AG20443 (cell line): ENCODE measurements at regions not wholly inside any gene's neighbourhood (a gene's known extent, or its start where the extent isn't known, plus 50 kb on each side); places are given as distances from the start of the nearest gene placed in this dataset.

Experiments used
- DNase-seq: peaks from one replicate; pipeline ENCODE4 v3.0.0; 2012; ENCODE audit warnings: low spot score, mixed read lengths

DNA sequence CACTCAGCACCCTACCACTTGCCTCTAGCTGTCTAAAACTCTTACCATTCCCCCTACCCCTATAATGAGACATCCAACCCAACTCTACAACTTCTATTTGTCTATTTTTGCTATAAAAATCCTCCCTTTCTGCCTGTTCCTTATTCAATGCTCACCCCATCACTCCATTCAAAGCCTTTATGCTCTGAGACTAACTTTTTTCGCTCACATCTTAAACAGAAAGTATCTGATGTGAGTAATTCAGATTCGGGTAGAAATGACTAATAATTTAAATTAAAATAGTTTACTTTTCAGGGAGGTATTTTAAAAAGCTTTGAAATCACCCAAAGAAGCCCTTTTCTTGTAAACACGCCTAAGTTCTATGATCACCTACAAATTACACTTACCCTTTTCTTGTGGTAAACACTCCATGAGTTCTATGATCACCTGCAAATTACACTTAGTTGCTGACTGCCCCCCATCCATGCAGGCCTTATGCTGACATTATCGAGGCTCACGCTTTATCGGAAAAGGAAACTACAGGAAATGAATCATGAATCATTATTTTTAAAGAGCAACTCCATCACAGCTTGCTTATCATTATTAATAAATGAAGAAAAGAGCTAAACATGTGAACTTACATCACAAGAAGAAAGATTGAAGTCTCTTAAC lies 168.7 kb upstream of the PPP1R2C start:
- DNase-seq: no peak

GRCh38 chrX:42948723-42949657 lies 171.0 kb upstream of the PPP1R2C start:
- DNase-seq: no peak

DNA sequence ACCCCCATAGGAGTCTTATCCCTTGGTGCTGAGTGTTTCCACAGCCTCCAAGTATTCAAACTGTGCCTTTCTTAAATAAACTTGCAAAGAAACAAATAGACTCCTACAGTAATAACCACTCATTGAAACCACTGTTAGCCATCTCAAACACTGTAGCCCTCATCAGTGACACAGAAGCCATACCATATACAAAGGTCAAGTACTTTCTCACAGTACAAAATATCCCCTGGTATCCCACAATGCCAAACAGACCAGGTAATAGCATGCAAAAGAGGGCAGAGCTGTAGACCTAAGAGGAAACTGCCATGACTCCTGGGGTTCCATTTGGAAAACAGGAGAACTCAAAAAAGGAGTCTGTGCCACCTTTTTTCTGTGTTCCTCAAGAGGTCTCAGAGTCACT lies 173.8 kb upstream of the PPP1R2C start:
- no peak for DNase-seq

DNA sequence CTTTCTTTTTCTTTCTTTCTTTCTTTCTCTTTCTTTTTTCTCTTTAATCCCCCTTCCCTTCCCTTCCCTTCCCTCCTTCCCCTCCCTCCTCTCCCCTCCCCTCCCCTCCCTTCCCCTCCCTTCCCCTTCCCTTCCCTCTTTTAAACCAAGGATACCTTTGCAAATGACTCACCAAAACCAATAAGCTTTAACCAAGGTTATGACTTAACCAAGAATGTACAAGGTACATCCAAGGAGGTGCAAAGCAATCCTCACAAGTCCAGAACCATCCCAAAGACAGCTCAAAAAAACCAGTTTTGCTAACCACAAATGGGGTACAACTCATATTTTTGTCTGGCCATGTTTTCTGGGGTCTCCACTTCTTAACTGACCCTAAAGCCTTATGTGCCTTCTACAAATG lies 174.7 kb upstream of the PPP1R2C start:
- no peak for DNase-seq

DNA sequence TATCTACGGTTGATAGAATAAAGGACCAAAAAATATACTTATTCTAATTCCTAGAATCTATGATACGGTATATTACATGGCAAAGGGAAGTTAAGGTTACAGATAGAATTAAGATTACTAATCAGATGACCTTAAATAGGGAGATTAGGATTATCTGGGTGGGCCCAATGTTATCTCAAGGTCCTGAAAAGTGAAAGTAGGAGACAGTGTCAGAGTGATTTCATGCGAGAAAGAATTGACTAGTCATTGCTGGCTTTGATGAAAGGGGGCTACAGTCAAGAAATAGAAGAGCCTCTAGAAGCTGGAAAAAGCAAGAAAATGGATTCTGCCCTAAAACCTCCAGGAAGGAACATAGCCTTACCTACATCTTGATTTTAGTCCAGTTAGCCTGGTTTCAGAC lies 176.9 kb upstream of the PPP1R2C start:
- DNase-seq: no peak

GRCh38 chrX:42955349-42955748 lies 177.4 kb upstream of the PPP1R2C start:
- no peak for DNase-seq

DNA sequence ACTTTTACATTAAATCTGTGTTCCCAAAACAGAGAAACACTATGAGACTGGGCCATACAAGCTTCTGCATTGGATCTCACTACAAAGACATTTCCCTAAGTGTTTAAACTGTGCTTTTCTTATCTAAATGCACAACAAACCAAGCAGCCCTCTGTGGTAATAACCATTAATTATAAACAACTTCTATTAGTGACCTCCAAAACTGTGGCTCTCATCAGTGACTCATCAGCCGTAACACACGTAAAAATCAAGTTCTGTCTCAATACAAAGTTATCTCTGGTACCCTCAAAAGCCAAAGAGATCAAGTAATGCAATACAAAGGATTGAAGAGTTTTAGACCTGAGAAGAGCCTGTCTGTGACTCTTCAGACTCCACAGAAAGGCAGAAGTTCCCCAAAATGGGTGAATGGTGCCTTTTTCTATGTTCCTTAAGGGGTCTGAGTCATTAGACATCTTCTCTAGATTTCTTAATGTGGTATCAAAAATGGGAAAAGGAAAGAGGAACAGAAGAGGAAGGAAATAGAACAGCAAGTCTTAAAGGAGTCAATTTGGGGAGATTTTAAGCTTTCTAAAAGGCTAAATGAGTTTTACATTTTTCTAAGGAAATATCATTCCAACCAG lies 189.8 kb upstream of the PPP1R2C start:
- no peak for DNase-seq

- DNase-seq: no peak
These were observed 195.4 kb upstream of the PPP1R2C start for GRCh38 chrX:42973321-42973720.

- DNase-seq: no peak
These were observed 197.9 kb upstream of the PPP1R2C start for GRCh38 chrX:42975906-42976305.

GRCh38 chrX:42976746-42977366 lies 198.9 kb upstream of the PPP1R2C start:
- no peak for DNase-seq

DNA sequence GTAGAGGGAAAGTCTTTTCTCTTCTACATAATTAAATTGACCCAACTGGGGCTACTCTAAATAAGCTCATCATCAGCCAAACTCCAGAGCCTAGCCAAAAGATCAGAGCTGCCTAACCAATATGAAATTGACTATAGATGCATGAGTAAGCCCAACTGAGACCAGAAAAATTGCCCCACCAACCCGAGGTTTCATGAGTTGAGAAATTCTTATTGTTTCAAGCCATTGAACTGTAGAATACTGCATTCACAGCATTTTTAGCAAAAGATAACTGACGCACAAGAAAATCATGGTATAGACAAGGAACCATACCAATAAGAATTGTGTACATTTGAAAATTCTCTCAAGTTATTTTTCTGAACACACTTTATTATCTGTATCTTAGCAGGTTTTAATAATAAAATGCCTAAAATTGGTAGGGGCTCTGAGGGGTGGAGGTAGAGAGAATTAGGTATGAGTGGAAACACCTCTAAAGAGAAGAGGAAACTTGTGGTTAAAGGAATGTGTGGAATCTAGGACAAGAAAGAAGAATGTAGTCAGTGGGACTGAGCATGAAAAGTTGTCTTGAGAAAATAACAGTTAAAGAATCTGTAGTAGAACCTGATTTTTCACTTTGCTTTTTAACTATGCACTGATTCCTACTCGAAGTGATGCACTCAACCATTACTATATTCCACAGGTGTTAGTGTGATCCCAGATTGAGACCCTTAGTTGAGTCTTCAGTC lies 200.9 kb upstream of the PPP1R2C start:
- no peak for DNase-seq

- no peak for DNase-seq
These were observed 210.7 kb upstream of the PPP1R2C start for GRCh38 chrX:42988700-42989099.

GRCh38 chrX:42992199-42992943 lies 214.4 kb upstream of the PPP1R2C start:
- no peak for DNase-seq

GRCh38 chrX:42996861-42997260 lies 218.9 kb upstream of the PPP1R2C start:
- no peak for DNase-seq

DNA sequence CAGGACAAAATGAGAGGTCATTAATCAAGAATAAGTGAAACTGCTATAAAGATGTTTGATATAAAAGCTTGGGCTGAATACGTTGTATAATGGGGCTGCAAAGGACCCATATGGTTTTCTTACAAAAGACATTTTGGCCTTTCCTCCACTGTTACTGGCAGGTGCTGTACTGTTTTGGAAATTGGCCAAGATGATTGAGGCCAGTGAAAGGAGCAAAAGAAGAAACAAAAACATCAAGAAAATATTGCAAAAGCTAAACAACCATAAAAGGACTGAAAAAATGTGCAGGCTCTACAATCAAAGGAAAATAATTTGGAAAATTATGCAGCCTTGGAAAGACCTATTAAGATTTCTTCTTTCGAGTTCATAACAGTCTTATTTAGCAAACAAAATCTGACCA lies 222.2 kb upstream of the PPP1R2C start:
- DNase-seq: no peak

DNA sequence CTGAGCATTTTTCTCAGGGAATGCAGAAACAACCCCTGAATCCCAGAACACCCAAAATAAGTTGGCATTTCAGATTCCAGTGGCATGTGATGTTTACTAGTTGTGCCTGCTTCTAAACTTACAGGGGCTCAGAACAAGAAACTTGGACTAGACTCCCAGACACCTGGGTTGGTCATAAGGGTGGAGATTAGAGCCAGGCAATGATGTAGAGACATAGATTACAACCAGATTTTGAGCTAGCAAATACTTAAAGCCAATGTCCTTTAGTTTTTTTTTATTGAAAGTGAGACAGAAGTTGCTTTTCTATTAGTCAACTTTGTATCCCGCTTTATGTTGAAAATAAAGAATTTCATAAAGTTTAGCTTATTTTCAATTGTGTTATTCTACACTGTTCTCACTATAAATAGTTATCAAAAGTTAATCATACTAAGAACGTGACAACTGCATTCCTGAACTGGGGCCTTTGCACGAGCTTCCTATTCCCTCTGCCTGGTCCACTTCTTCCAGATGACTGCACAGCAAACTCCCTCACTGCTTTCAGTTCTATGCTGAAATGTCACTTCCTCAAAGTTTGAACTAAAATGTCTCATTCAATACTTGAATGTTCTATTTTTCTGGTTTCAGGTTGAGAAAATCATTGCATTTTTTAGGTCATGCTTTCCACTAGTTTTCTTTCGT lies 224.7 kb upstream of the PPP1R2C start:
- DNase-seq: no peak

DNA sequence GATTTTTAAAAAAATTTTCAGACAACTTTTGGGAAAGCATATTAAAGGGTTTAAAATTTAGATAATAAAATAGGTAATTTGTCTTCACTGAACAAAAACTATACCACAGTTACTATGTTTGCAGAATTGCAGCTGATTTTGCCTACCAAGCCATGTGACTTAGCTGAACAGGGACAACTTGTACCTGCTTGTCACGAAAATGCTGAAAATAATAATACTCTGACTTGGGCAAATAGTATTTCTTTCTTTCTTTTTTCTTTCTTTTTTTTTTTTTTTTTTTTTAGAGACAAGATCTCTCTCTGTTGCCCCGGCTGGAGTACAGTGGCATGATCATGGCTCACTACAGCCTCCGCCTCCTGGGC lies 225.2 kb upstream of the PPP1R2C start:
- DNase-seq: no peak

DNA sequence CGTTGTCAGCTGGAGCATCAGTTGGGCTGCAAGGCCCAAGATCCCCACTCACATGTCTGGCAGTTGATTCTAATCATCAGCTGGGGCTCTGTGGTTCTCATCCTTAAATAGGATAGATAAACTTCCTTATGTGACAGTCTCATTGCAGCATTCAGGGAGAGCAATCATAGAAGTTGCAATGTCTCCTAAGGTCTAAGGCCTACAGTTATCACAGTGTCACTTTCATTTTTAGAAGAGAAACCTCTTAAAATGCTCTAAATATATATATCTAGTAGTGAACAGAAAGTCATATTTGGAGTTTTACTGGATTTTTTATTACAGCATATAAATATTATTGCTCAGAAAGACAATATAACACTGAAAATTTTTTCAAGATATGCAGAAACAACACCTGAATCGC lies 226.0 kb upstream of the PPP1R2C start:
- no peak for DNase-seq

- DNase-seq: no peak
These were observed 227.6 kb upstream of the PPP1R2C start for GRCh38 chrX:43005561-43005960.

DNA sequence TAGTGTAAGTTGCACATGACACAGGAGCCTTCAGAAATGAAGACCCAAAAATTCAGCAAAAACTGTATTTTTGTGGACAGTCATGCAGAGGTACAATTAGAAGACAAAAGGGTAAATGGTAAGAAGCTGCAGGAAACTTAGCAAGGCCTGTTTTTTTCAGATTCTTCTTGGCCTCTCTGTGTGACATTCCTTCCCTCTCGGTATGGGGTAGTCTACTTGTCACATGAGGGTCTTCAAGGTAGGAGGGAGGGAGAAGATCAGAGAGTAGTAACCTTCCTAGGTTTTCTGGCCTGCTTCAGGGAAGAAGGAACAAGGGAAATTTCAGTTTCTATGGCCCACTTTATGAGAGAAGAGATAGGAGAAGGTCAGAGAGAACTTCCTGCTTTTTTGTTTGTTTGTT lies 230.4 kb upstream of the PPP1R2C start:
- DNase-seq: no peak

DNA sequence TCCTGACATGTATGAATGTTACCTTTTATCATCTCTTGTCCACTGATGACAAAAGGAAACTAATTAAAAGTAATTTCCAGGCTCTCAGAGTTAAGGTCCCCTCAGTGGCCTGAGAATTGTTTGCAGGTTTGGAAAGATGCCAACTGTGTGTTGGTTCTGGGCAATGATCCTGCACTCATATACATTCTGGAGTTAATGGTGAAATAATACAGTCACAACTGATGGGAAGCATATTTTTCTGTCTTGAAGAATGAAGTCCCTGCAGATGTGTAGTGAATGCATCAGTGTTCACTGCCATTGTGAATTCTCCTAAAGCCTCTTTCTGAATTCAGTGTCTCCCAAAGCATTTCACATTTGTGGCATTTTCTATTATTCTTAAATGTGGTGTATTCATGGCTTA lies 238.1 kb upstream of the PPP1R2C start:
- DNase-seq: no peak
